ENCODE measurements at regions not wholly inside any gene's neighbourhood (a gene's known extent, or its start where the extent isn't known, plus 50 kb on each side); places are given as distances from the start of the nearest gene placed in this dataset.

GRCh38 chr4:57548856-57549255 is 438.7 kb upstream of the IGFBP7 start:
- no peak for TF ChIP-seq CTCF (IDR thresholded peaks at IDR 0.05 in 8 of 11, conservative IDR thresholded peaks at IDR 0.05 in 3 of 11)
- no peak for TF ChIP-seq POLR2A (IDR thresholded peaks at IDR 0.05)
- TF ChIP-seq POLR2AphosphoS5 (IDR thresholded peaks at IDR 0.05), result no peak

Measured in spleen (tissue), 7 donors.